HepG2 (cell line): ENCODE measurements at regions not wholly inside any gene's neighbourhood (a gene's known extent, or its start where the extent isn't known, plus 50 kb on each side); places are given as distances from the start of the nearest gene placed in this dataset.

Source experiments
- ATAC-seq: fragments of 200-7000 bp; cut with Tn5 transposase; 3 replicates; pipeline ENCODE4 v1.9.1; 2020; ENCODE audit warnings: mild to moderate bottlenecking, moderate library complexity
- BruUV-seq: library from RNA; stranded (reverse); fragments of 400-500 nt; replicated peaks from 2 replicates; lab custom pipeline; 2021; lab: Mats Ljungman, UMichigan
- CTCF ChIA-PET: fragments of 300-600 bp; formaldehyde crosslinking; extraction: SDS; loops from one replicate; lab custom pipeline; 2021; ENCODE audit warnings: low total read pairs, inconsistent platforms, low intra/inter-chr PET ratio; lab: Yijun Ruan, JAX
- POLR2A ChIA-PET: fragments of 350-600 bp; sonication (Branson Sonifier 250); formaldehyde crosslinking; loops from one replicate; lab custom pipeline; 2020; ENCODE audit warnings: antibody characterized with exemption, inconsistent platforms; lab: Yijun Ruan, JAX
- DNase-seq: peaks from one replicate; pipeline ENCODE4 v3.0.0-alpha.2; 2015; ENCODE audit warnings: low spot score
- FAIRE-seq: peaks from 3 replicates; lab custom pipeline; 2011; peaks lifted over from hg19 to GRCh38; lab: Jason Lieb, UNC
- H2AFZ ChIP-seq: one replicate; pipeline ENCODE4 v1.6.1; 2011; ENCODE audit warnings: low read length, inconsistent platforms
- H3K27ac ChIP-seq: fragments of 300-600 bp; 3 replicates; pipeline ENCODE4 v1.8.0; 2011; ENCODE audit warnings: mixed run types, mild to moderate bottlenecking, mixed read lengths, low read length, inconsistent platforms; ENCODE audit not compliant: insufficient read depth; ENCODE audit errors: extremely low read length
- H3K27me3 ChIP-seq, 2 experiments: fragments of 200-600 bp in 1 of 2; 2 replicates in 1 of 2; 3 replicates in 1 of 2; pipeline versions ENCODE4 v1.6.0 to v1.8.0; 2011; ENCODE audit warnings: low read length in 2 of 2, mild to moderate bottlenecking in 2 of 2, moderate library complexity in 2 of 2, inconsistent platforms in 1 of 2; ENCODE audit not compliant: insufficient read depth in 2 of 2, control insufficient read depth in 1 of 2
- H3K36me3 ChIP-seq, 2 experiments: fragments of 200-600 bp in 1 of 2; replicated peaks in 1 of 2; 2 replicates in 1 of 2; 3 replicates in 1 of 2; pipeline versions ENCODE4 v1.5.1 to v1.8.0; 2011; ENCODE audit warnings: low read length in 2 of 2, inconsistent platforms in 1 of 2; ENCODE audit not compliant: insufficient read depth in 2 of 2, control insufficient read depth in 1 of 2
- H3K4me1 ChIP-seq: 2 replicates; pipeline ENCODE4 v1.5.1; 2012; ENCODE audit warnings: low read length, inconsistent platforms; ENCODE audit not compliant: insufficient read depth
- H3K4me2 ChIP-seq: 2 replicates; pipeline ENCODE4 v1.6.0; 2011; ENCODE audit warnings: low read depth, low read length, inconsistent platforms
- H3K4me3 ChIP-seq, 3 experiments: fragments of 200-600 bp in 1 of 3; sonication (generic), shearing (Covaris generic) in 1 of 3; replicated peaks in 1 of 3; 2 replicates each; pipeline ENCODE4 v1.5.1; 2011 to 2016; ENCODE audit warnings: low read length in 3 of 3, inconsistent platforms in 2 of 3, low read depth in 2 of 3, mild to moderate bottlenecking in 2 of 3, control low read depth in 1 of 3, mixed read lengths in 1 of 3; ENCODE audit not compliant: insufficient read depth in 1 of 3
- H3K79me2 ChIP-seq: one replicate; pipeline ENCODE4 v1.6.1; 2011; ENCODE audit warnings: low read length, inconsistent platforms; ENCODE audit not compliant: insufficient read depth
- H3K9ac ChIP-seq: 2 replicates; pipeline ENCODE4 v1.6.0; 2011; ENCODE audit warnings: mild to moderate bottlenecking, low read depth, low read length, inconsistent platforms; ENCODE audit not compliant: insufficient read depth
- H3K9me3 ChIP-seq: 2 replicates; pipeline ENCODE4 v1.5.1; 2012; ENCODE audit warnings: mild to moderate bottlenecking, low read length
- H4K20me1 ChIP-seq: 2 replicates; pipeline ENCODE4 v1.6.0; 2011; ENCODE audit warnings: inconsistent platforms, mild to moderate bottlenecking, low read length, moderate library complexity; ENCODE audit not compliant: insufficient read depth
- ATF7 ChIP-seq, 2 experiments: fragments of 450-650 bp in 1 of 2; sonication (generic) in 1 of 2; formaldehyde crosslinking in 1 of 2; IDR thresholded peaks; 2 replicates each; pipeline versions ENCODE4 v1.4.0 to v1.6.1; 2016 to 2020; ENCODE audit warnings: antibody characterized with exemption in 1 of 2, mild to moderate bottlenecking in 1 of 2, missing genetic modification reagents in 1 of 2
- BRD4 ChIP-seq: sonication (generic); formaldehyde crosslinking; IDR thresholded peaks from 2 replicates; pipeline ENCODE4 v1.4.0; 2020; ENCODE audit warnings: missing genetic modification reagents
- GATA4 ChIP-seq: sonication (generic); IDR thresholded peaks from 2 replicates; pipeline ENCODE4 v1.6.1; 2016; ENCODE audit warnings: antibody characterized with exemption, low read depth, borderline replicate concordance
- GATAD2A ChIP-seq: IDR thresholded peaks from 2 replicates; pipeline ENCODE4 v1.6.1; 2016
- MAFK ChIP-seq, 2 experiments: IDR thresholded peaks in 1 of 2; conservative IDR thresholded peaks in 1 of 2; 2 replicates each; pipeline ENCODE4 v1.6.1; 2011; ENCODE audit warnings: improper control_type of control experiment in 2 of 2, low read length in 2 of 2
- NR1H2 ChIP-seq: sonication (generic); formaldehyde crosslinking; IDR thresholded peaks from 2 replicates; pipeline ENCODE4 v1.8.1; 2022; ENCODE audit warnings: low read depth, missing genetic modification reagents, borderline replicate concordance
- NR2C2 ChIP-seq: sonication (generic); formaldehyde crosslinking; IDR thresholded peaks from 2 replicates; pipeline ENCODE4 v1.4.0; 2020; ENCODE audit warnings: missing genetic modification reagents, mild to moderate bottlenecking, moderate library complexity, borderline replicate concordance
- POLR2G ChIP-seq: fragments of 200-400 bp; formaldehyde crosslinking; IDR thresholded peaks from 2 replicates; pipeline ENCODE4 v1.6.1; 2018; ENCODE audit warnings: mild to moderate bottlenecking, low read depth, low read length, moderate library complexity
- RAD21 ChIP-seq: fragments of 450-650 bp; formaldehyde crosslinking; IDR thresholded peaks from 2 replicates; pipeline ENCODE4 v1.5.0; 2020; ENCODE audit warnings: mild to moderate bottlenecking
- RARA ChIP-seq: IDR thresholded peaks from 2 replicates; pipeline ENCODE4 v1.6.1; 2016; ENCODE audit warnings: missing genetic modification reagents, missing compliant biosample characterization
- RBM39 ChIP-seq: fragments of 200-400 bp; formaldehyde crosslinking; IDR thresholded peaks from one replicate; pipeline ENCODE4 v1.6.1; 2018; ENCODE audit warnings: antibody characterized with exemption, mild to moderate bottlenecking, low read depth, low read length; ENCODE audit not compliant: poor library complexity, severe bottlenecking
- REXO4 ChIP-seq: sonication (generic); formaldehyde crosslinking; IDR thresholded peaks from 2 replicates; pipeline ENCODE4 v1.8.0; 2022; ENCODE audit warnings: missing genetic modification reagents, mild to moderate bottlenecking, borderline replicate concordance
- TBL1XR1 ChIP-seq: fragments of 150-350 bp; IDR thresholded peaks from 2 replicates; pipeline ENCODE4 v1.6.1; 2014; ENCODE audit warnings: borderline replicate concordance, low read length; ENCODE audit not compliant: partially characterized antibody
- THYN1 ChIP-seq: sonication (generic); formaldehyde crosslinking; IDR thresholded peaks from 2 replicates; pipeline ENCODE4 v1.8.1; 2023; ENCODE audit warnings: low read depth, mild to moderate bottlenecking, moderate library complexity, missing genetic modification reagents, borderline replicate concordance
- WIZ ChIP-seq: sonication (generic); formaldehyde crosslinking; IDR thresholded peaks from 2 replicates; pipeline ENCODE4 v1.5.1; 2020; ENCODE audit warnings: mild to moderate bottlenecking, missing genetic modification reagents
- ZFY ChIP-seq: sonication (generic); formaldehyde crosslinking; IDR thresholded peaks from 2 replicates; pipeline ENCODE4 v1.4.0; 2020; ENCODE audit warnings: missing genetic modification reagents
- ZNF30 ChIP-seq: sonication (generic); formaldehyde crosslinking; IDR thresholded peaks from 2 replicates; pipeline ENCODE4 v1.5.0; 2020; ENCODE audit warnings: mild to moderate bottlenecking, missing genetic modification reagents
- ZNF512 ChIP-seq: sonication (generic); formaldehyde crosslinking; IDR thresholded peaks from 2 replicates; pipeline ENCODE4 v1.4.0; 2020; ENCODE audit warnings: mild to moderate bottlenecking, missing genetic modification reagents
- ZNF558 ChIP-seq: sonication (generic); formaldehyde crosslinking; IDR thresholded peaks from 2 replicates; pipeline ENCODE4 v1.9.0; 2022; ENCODE audit warnings: mild to moderate bottlenecking, missing genetic modification reagents, borderline replicate concordance
- ZNF567 ChIP-seq: sonication (generic); formaldehyde crosslinking; IDR thresholded peaks from 2 replicates; pipeline ENCODE4 v1.8.1; 2023; ENCODE audit warnings: mild to moderate bottlenecking, missing genetic modification reagents, borderline replicate concordance
- ZNF878 ChIP-seq: sonication (generic); formaldehyde crosslinking; IDR thresholded peaks from 2 replicates; pipeline ENCODE4 v1.8.1; 2023; ENCODE audit warnings: mild to moderate bottlenecking, missing genetic modification reagents, moderate library complexity
- WGBS: methylation state at CpG from one replicate; pipeline ENCODE4 v1.1.6; 2017; ENCODE audit warnings: low lambda C conversion rate; 5-methylcytosine and 5-hydroxymethylcytosine counted together
- in situ Hi-C: cut with HindIII; loops from 2 replicates; pipeline ENCODE4 v1.10.0; 2017; ENCODE audit warnings: low pct_unique_long_range_greater_than_20kb; ENCODE audit not compliant: extremely low pct_ligation_motif_present
- intact Hi-C: fragments of 100-400 bp; cut with micrococcal nuclease; formaldehyde crosslinking; loops from one replicate; pipeline ENCODE4 v1.10.0; 2022; ENCODE audit not compliant: unreplicated experiment

- ChIA-PET CTCF (no interaction called here), POLR2A (no interaction called here)
- H3K4me3 ChIP-seq = no peak overlapping the region
- BruUV-seq = no TSS peak
- WGBS = 0% methylated on average over 1 of the region's 1 CpG
- DNase-seq = no peak
- no peaks in the 10 kb centered on the region for H3K36me3 ChIP-seq
- intact Hi-C loops = no loop called here
- no peaks in the 10 kb centered on the region for H3K9me3 ChIP-seq
- H3K9ac ChIP-seq = no peak overlapping the region
- TF ChIP-seq RBM39 = no peak
- TF ChIP-seq ZNF512 = no peak
- TF ChIP-seq ZNF567 (CRISPR knock-in tag) = no peak
- no peak for TF ChIP-seq BRD4 (CRISPR knock-in tag)
- no peak for TF ChIP-seq MAFK (conservative IDR thresholded peaks at IDR 0.05 in 1 of 2, IDR thresholded peaks at IDR 0.05 in 1 of 2; ENCODE audit: low read length in 2 of 2)
- no peak for TF ChIP-seq TBL1XR1
- TF ChIP-seq GATA4 = no peak
- in situ Hi-C loops = no loop called here
- FAIRE-seq = no peak
- ATAC-seq = no peak
- no peaks in the 10 kb centered on the region for H3K79me2 ChIP-seq
- peaks cover 0 to 4% of the 10 kb centered on the region in 2 experiments; a peak in 1 of 5 replicates for H3K27me3 ChIP-seq
- no peak overlapping the region for H2AFZ ChIP-seq
- no peaks in the 10 kb centered on the region for H4K20me1 ChIP-seq
- no peak overlapping the region for H3K4me2 ChIP-seq
- H3K4me1 ChIP-seq = no peaks in the 10 kb centered on the region
- H3K27ac ChIP-seq = no peak overlapping the region
Measured at GRCh38 chr5:5711592-5711991, 289.1 kb downstream of the ICE1 start.

- BruUV-seq = no TSS peak
- no peaks in the 10 kb centered on the region for H4K20me1 ChIP-seq
- no peak overlapping the region for H3K4me2 ChIP-seq
- H3K4me3 ChIP-seq = no peak overlapping the region
- H2AFZ ChIP-seq = no peak overlapping the region
- no peaks in the 10 kb centered on the region for H3K36me3 ChIP-seq
- no peak overlapping the region for H3K27ac ChIP-seq
- no peak for DNase-seq
- no peak for FAIRE-seq
- intact Hi-C loops = no loop called here
- CTCF ChIA-PET = no interaction called here
- H3K79me2 ChIP-seq = no peaks in the 10 kb centered on the region
- H3K9ac ChIP-seq = no peak overlapping the region
- WGBS = 2% methylated on average over 2 of the region's 2 CpGs
- H3K27me3 ChIP-seq = peaks cover 0 to 4% of the 10 kb centered on the region in 2 experiments; a peak in 1 of 5 replicates
- in situ Hi-C loops = no loop called here
- no peak for ATAC-seq
- H3K4me1 ChIP-seq = no peaks in the 10 kb centered on the region
- POLR2A ChIA-PET = no interaction called here
- no peaks in the 10 kb centered on the region for H3K9me3 ChIP-seq
- TF ChIP-seq ZNF558 (CRISPR knock-in tag) (no peak), POLR2G (no peak), THYN1 (CRISPR knock-in tag) (no peak), NR2C2 (CRISPR knock-in tag) (no peak), NR1H2 (CRISPR knock-in tag) (no peak), ATF7 (IDR thresholded peaks at IDR 0.05) (no peak), ATF7 (CRISPR knock-in tag; IDR thresholded peaks at IDR 0.05) (no peak), RAD21 (no peak), REXO4 (CRISPR knock-in tag) (no peak), ZFY (no peak), ZNF30 (CRISPR knock-in tag) (no peak), RARA (CRISPR knock-in tag) (no peak), GATAD2A (CRISPR knock-in tag) (no peak), WIZ (CRISPR knock-in tag) (no peak), ZNF878 (CRISPR knock-in tag) (no peak)
Measured at GRCh38 chr5:5711112-5711511, 288.6 kb downstream of the ICE1 start.
